22Rv1 (cell line): ENCODE measurements at regions not wholly inside any gene's neighbourhood (a gene's known extent, or its start where the extent isn't known, plus 50 kb on each side); places are given as distances from the start of the nearest gene placed in this dataset.

Experiments
- ZFX ChIP-seq: fragments of 450-650 bp; IDR thresholded peaks from 2 replicates; pipeline ENCODE4 v1.6.1; 2017; ENCODE audit warnings: antibody characterized with exemption, borderline replicate concordance
- TF ChIP-seq, protein P1 (sequence below): fragments of 450-650 bp; IDR thresholded peaks from 2 replicates; pipeline ENCODE4 v1.5.1; 2017; ENCODE audit warnings: mild to moderate bottlenecking

DNA sequence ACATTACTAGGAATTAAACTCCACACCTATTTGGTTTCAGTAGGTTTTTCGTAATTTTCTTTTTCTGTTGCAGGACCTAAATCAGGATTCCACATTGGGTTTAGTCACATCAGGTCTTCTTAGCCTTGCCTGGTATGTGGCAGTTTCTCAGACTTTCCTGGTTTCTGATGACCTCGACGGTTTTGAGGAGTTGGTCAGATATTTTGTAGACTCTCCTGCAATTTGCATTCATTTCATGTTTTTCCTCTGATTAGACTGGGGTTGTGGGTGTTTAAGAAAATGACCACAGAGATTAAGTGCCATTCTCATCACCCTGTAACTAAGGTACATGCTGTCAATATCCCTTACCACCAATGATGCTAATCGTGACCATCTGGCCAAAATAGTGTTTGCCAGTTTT, 97.3 kb upstream of the ST6GAL2 start:
- TF ChIP-seq, protein P1, sequence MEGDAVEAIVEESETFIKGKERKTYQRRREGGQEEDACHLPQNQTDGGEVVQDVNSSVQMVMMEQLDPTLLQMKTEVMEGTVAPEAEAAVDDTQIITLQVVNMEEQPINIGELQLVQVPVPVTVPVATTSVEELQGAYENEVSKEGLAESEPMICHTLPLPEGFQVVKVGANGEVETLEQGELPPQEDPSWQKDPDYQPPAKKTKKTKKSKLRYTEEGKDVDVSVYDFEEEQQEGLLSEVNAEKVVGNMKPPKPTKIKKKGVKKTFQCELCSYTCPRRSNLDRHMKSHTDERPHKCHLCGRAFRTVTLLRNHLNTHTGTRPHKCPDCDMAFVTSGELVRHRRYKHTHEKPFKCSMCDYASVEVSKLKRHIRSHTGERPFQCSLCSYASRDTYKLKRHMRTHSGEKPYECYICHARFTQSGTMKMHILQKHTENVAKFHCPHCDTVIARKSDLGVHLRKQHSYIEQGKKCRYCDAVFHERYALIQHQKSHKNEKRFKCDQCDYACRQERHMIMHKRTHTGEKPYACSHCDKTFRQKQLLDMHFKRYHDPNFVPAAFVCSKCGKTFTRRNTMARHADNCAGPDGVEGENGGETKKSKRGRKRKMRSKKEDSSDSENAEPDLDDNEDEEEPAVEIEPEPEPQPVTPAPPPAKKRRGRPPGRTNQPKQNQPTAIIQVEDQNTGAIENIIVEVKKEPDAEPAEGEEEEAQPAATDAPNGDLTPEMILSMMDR, result no peak
- no peak for TF ChIP-seq ZFX
